Hippocampal formation (tissue), 2 donors: ENCODE measurements at regions not wholly inside any gene's neighbourhood (a gene's known extent, or its start where the extent isn't known, plus 50 kb on each side); places are given as distances from the start of the nearest gene placed in this dataset.

Experiments used
- DNase-seq, 2 donors: peaks; one replicate each; lab custom pipeline; 2025; lab: John Stamatoyannopoulos, UW

DNA sequence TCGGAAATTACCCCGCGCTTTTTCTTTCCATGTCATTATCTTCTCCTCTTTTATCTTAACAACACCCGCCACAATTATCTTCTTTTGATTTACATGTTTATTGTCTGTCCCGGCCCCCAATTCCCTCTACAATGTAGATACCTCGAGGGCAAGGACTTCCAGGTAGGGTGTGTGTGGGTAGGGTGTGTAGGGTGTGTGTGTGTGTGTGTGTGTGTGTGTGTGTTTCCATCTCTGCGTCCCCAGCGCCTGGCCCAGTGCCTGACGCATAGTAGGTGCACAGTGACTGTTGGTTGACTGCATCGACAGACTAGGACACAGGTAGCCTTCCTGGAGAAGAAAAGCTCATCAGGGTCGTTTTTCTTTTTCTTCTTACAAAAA is 103.1 kb downstream of the UCHL1 start:
- DNase-seq, result no peak

DNA sequence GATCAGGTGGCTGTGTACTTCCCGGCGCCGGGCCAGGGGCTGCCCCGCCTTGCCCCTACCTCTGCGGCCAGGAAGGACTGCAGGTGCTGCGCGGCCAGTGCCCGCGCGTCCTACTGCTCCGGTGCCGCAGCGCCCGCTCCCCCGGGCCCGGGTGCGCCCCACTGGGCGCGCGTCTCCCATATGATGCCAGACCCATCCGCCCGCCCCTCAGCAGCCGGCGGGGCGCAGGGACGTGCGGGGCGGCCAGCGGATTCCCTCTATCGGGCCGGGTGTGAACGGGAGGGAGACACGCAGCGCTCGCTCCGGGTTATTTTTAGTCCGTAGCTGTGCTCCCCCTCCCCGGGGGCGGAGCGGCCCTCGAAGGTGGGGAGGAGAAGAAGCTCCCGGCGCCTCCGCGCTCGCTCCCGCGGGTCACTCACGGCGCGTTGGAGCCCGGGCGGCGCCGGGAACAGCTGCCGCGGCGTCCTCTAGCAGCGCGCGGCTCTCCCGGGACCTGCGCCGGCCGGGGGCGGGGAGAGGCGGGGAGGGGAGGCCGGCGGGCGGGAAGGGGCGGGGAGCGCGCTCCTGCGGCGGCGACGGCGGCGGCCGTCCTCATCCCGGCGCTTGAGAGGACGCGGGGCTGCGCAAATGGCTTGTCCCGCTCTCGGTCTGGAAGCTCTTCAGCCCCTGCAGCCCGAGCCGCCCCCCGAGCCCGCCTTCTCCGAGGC is 103.6 kb downstream of the UCHL1 start:
- DNase-seq, result peak; percentile 76 to 81

DNA sequence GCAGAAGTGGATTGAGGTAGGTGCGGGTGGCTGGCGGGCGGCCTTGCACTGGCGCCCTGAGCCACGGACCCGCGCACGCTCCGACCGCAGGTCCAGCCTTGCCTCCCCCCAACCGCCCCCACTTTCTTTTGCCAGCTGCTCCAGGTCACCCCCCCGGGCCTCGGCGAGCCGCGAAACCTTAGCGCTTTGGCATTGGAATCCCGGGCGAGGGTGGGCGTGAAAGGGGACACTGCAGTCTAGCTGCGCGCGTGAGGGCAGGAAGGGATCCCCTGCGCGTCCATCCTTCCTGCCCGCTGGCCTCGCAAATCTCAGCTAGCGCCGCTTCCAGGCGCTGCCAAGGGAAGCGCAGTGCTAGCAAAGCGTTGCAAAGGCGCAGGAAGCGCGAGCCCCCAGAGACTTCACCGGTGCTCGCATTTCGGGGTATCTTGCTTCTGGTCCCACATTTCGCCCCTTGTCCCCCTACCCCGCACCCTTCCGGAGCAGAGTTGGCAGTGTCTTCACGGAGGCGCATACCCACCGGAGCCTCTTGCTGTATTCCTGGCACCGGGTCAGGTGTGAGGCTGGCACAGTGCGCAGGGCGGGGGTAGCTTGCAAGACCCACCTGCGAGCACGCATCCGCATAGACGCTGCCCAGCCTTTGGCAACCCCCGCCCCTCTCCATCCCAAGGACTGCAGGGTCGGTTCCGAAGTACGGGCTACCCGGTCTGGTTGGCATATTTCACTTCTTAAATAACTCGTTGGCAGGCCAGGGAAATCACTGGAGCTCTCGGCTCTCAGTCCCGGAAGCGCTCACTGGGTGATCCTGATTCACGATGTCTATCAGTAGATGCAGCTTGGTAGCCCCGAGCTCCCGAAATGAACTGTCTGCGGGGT is 104.4 kb downstream of the UCHL1 start:
- DNase-seq, result peak; percentile 48 to 75

DNA sequence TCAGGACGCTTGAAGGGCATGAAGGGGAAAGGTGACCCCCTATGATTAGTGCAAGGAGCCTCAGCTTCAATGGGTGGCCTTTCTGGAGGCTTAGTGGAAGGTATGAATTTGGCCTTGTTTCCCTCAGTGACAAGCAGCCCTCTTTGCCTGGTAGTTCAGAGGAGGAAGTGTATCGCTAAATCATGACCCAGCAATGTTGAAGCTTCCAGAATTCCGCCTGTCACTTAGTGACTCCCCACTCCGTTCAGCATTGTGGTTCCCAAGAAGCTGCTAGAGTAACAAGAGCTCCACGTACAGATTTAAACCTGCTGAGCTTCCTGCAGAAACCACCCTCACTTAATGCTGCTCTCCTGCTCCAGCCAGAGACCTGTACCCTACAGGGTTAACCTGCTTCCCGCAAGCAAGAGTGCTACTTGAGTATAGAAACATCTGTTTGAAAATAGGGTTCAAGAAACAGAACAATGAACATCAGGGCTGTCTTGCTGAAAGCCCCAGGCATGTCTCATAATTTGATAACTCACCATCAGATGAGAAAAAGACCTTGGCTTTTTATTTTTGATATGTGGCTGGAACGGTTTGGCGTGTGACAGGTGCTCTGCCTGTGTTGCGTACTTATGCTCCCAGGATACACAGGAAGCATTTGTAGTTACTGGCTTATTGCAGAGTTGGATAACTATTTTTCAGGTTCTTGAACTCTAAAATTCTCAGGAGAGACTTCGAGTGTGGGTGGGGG is 105.2 kb downstream of the UCHL1 start:
- peak; percentile 60 to 65 for DNase-seq

DNA sequence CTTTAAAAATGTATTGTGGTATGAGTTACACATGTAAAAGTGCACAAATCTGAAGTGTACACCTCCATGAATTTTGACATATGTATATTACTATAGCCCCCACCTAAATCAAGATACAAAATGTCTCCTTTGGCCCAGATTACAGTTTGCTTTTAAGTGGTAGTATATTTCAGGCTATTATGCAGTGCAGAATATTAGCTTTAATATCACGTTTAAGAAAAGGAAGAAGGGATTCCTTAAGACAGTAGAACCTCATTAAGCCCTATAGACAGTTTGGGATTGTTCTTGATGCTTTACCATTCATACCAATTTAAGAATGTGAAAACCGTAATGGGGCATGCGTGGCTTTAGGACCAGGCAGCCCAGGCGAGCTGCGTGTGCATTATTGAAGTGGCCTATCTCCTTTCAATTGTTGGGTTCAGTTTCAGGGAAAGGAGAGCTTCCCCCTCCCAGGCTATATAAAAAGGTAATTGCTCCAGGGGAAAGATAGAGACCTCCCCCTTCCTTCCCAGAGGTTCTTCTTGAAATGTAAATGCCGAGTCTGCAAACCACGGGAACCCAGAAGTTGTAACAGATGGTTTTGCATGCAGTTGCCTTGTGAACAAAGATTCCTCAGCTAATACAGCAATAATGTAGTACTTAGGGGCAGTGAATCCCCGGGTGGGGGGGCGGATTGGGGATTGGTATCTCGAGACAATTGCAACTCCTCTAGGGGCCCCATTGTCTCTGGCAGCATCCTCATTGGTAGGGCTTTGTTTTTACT is 106.1 kb downstream of the UCHL1 start:
- DNase-seq, result no peak

DNA sequence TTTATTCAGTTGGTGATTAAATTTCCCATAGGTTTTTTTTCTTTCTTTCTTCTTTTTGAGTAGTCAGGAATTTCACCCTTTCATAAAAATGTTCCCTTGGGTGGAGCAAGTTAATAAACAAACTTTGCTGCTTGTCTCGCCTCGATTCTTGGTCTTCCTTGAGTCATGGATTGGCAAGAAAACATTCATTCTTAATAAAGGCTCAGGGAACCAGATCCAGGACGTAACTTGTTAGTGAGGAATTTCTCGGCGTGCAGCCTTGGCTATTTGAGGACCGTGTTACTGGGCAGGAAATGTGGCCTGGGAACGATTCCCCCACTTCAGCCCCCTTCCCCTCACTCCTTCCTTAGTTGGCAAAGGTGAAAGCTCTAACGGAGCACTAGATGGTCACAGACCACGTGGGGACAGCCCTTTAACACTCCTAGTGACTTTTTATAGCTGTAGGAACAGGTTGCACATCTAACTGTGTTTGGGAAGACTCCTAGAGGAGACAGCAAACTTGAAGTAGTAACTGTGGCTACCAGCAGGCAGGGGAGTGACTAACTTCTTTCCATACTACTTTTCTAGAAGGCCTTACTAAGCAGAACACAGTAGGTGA is 106.8 kb downstream of the UCHL1 start:
- DNase-seq, result peak in 1 of 2 donors; percentile 81

DNA sequence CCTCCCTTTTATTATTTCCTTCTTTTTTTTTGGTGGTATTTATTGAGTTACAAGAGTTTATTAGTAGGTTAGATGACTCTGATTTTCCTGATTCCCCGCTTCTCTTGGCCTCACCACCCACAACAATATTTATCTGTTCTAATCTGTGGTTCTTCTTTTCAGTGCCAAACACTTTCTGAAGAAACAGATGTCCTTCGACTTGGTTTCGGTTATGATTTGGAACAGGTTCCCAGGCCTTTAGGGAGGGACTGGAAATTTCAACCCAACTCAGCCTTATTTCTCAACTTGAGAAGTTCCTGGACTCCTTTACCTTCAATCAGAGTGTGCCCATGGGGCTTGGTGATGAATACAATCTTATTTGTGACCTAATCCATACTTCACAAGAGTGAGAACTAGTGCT is 108.1 kb downstream of the UCHL1 start:
- DNase-seq, result no peak

DNA sequence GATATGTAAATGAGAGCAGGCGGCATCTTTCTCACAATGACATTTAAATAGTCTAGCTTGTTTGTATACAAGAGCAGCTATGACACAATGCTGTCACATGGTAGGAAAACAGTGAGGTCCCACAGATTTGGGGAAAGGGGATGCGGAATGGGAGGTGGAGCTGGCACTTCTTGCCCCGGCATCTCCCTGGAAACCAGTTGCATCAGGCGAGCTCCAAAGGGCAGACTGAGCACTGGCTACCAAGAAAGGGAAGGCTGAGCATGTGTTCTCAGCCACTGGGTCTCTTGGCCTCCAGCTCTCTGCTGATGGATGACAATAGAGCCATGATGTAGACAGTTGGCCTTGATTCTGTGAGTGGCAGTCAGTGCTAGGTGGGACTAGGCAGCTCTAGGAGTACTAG is 109.0 kb downstream of the UCHL1 start:
- peak; percentile 93 to 98 for DNase-seq

DNA sequence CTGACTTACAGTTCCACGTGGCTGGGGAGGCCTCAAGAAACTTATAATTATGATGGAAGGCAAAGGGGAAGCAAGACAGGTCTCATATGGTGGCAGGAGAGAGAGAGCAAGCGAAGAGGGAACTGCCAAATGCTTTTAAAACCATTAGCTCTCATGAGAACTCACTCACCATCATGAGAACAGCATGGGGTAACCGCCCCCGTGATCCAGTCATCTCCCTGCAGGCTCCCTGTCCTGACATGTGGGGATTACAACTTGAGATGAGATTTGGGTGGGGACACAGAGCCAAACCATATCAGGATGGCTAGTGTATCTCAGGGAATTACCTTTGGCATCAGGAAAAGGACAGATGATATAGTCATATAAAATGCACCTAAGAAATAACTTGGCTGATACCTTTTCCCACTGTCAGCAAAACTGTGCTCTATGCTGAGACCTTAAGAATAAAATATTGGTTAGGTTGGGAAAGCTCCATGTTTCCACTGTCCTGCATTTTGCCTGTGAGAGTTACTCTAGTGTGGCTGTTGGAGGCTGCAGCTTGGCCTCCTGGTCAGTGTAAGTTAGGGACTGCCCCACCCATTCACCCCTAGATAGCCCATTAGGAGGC is 110.3 kb downstream of the UCHL1 start:
- no peak for DNase-seq

DNA sequence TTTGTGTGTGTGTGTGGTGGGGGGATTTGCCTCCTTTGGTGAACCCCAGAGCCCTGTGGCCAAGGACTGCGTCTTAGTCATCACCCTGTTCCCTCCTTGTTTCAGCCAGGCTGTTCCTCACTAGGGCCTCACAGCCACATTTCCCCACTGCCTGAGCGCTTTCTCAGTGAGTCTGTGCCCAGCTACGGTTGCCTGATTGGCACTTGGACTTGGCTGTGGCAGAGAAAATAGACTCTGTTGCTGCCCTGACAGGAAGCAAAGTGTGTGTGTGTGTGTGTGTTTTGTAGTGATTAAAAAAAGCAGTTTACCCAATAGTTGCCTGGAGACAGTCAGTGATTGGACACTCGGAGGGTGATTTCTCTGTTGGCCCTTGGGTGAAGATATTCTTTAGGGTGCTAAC is 113.0 kb downstream of the UCHL1 start:
- peak; percentile 33 to 52 for DNase-seq

DNA sequence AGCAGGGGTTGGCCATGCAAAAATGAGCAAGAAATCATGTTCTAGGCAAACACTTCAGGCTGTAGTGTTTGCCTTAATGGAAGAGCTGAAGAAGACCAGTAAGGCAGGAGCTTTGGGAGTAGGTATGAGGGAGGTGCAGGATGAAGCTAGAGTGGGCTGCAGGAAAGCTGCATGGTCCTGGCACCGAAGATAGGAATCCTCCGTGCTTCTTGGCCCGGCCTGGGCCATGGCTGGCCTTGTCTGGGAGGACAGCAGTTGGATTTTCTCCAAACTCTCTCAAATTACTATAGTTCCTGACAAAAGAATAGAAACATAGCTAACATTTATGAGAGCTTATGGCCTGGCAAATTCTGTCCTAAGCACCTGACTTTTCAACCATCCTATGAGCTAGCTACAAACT is 116.5 kb downstream of the UCHL1 start:
- DNase-seq, result no peak

DNA sequence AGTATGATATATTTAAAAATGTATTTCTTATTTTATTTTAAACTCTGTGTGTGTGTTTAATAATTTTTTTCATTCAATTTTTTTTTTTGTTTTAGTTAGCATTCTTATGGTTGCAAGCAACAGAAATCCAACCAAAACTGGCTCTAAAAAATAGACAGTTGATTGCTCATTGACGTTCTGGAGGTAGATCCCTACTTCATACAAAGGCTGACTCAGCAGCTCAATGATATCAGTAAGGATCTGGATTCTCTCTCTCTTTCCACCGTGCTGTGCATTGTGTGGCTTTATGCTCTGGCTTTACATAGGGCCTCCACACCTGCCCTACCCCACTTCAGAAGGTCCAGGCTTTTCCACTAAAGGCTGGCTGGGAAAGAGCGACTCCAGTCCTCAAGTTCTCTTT is 117.8 kb downstream of the UCHL1 start:
- no peak for DNase-seq

DNA sequence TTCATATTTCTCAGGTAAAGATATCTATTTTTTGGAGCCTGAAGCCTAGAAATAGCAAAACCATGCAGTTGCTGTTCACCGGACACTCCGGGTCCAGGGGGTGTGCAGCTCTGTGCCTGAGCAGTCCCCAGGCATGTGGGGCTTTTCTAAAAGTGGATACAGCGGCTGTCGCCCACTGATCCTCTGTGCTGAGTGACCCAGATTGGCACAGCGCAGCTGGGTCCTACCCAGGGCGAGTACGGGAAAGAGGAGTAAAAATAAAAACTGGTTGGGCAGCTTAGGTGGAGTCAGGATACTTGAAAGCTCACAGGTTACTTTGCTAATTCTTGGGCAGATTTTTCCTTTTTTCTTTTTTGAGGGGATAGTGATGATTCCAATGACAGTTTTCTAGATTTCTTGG is 118.8 kb downstream of the UCHL1 start:
- no peak for DNase-seq

DNA sequence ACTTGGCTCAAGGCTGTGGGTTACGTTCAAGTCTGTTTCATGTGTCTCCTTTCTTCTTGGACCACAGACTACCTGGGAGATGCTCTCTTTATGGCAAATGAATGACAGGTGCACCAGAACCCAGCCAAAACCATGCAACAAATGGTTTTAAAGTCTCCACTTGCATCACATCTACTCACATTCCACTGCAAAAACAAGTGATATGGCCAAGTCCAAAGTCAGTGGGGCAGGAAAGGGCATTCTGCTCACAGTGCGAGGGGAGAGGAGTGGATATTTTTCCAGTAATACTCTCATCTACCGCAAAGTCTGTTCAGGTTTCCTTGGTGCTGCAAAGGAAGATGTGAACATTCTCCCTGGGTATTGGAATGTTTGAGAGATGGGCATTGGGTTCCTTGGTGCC is 120.5 kb downstream of the UCHL1 start:
- no peak for DNase-seq

DNA sequence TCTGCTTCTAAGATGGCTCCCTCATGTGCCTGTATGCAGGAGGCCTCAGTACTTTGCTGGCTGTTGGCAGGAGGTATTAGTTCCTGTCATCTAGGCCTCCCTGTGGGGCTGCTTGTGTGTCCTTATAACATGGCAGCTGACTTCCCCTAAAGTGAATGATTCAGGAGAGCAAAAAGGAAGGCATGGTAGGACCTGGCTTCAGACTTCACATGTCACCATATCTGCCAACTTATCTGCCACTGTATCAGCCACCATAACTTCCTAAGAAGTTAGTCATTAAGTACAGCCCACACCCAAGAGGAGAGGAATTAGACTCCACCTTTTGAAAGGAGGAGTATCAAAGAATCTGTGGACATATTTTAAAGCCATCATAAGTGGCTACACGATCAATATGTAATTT is 122.5 kb downstream of the UCHL1 start:
- no peak for DNase-seq

DNA sequence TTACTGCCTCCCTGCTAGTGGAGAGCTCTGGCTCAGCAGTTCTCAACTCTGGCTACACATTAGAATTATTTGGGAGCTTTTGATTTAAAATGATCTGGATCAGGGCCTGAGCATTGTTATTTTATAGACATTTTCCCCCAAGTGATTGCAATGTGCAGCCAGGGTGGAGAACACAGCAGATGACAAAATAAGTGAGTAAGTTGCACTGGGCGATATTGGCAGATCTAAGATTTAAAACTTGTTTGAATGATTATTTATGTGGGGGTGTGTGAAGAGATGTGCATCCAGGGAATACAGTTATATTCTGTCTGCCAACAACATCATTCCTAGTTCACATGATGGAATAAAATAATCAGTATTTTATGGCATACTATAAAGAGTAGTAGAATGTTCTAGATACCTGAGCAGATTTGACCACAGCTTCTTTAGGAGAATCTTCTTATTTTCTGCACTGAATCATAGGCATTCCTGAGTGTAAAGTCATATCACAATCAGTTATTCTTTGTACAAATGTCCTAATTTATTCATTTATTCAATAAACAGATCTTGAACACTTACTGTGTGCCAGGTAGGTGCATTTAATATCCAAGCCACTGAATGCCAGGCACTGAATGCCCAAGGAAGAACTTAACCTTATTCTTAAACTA is 123.9 kb downstream of the UCHL1 start:
- DNase-seq, result no peak

DNA sequence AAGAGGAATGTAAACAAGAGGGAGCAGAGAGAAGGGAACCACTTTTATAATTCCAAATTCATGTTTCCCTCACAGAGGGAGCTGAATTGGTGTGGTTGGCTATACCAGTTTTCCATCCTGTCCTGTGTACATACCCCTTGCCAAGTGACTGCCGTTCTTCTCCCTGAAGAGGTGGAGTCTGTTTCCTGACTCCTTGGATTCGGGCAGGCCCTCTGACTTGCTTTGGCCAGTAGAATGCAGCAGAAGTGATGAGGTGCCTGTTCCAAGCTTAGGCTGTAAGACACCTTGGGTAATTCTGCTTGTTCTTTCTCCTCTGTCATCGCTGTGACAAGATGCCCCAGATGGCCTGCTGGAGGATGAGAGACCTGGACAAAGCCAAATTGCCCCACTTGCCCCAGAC is 124.7 kb downstream of the UCHL1 start:
- no peak for DNase-seq

DNA sequence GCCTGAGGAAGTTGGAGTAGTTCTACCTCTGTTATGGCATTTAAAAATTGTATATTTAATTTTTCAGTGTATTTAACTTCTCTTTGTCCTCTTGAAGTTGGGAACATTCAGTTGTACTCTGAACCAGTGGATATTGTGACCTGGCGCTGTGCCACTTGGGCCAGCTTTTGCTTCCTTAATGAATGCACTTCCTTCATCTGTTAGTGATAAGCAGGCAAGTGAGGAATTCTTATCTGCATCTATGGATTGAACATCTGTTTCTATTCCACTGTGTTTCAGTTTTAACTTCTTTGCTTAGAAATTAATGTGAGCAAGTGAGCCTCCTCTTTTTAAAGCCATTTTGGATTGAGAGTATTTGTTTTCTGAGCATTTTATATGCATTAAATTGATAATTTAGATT is 128.3 kb downstream of the UCHL1 start:
- DNase-seq, result peak in 1 of 2 donors; percentile 67

DNA sequence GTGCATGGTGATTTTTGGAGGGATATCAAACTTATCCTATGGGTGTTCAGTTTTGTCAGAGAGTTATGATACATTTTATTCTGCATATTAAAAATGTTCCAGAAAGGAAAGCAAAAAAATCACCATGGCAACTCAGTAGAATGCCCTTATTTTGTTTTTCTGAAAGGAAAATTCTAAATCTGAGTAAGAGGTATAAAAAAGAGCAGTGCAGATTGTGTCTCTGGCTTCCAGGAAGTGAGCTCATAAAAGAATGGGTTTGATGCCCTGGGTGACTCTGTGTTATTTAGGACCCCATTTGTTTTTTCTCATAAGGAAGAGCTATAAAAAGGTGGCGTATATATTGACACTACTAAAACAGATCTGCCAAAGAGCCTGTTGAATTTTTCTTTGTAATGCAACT is 128.8 kb downstream of the UCHL1 start:
- peak in 1 of 2 donors; percentile 10 for DNase-seq

DNA sequence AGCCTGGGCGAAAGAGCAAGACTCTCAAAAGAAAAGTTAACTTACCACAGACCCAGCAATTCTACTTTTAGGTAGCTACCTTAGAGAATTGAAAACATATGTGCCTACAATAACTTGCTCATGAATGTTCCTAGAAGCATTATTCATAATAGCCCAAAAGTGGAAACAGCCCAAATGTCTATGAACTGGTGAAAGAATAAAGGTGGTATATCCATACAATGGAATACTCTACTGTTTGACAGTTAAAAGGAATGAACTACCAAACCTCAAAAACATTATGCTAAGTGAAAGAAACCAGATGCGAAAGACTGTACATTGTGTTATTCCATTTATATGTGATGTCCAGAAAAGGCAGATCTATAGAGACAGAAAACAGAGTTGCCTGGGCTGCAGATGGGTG is 131.4 kb downstream of the UCHL1 start:
- no peak for DNase-seq

DNA sequence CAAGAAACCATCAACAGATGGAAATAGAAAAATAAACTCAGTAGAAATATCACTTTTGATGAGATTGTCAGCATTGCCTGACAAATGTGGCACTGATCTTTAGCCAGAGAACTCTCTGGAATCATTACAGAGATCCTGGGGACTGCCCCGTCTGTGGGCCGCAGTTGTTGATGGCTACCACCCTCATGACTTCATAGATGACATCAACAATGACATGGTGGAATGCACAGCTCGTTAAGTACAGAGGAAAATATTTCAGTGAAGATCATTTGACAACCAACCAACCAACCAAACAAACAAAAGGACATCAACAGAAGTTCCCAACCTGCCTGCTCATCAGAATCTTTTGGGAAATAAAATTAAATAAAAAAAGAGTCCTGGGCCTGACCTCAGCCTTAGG is 132.6 kb downstream of the UCHL1 start:
- DNase-seq, result no peak
